Endothelial cell of umbilical vein (primary cell): ENCODE measurements at regions not wholly inside any gene's neighbourhood (a gene's known extent, or its start where the extent isn't known, plus 50 kb on each side); places are given as distances from the start of the nearest gene placed in this dataset.

Source experiments
- BruUV-seq: library from RNA; stranded (reverse); fragments of 400-500 nt; replicated peaks from 2 replicates; lab custom pipeline; 2021; lab: Mats Ljungman, UMichigan
- CTCF ChIA-PET: fragments of 300-600, 350-600 bp; sonication (Branson Sonifier 250); formaldehyde crosslinking; loops from one replicate; lab custom pipeline; 2021; ENCODE audit warnings: antibody characterized with exemption, inconsistent platforms; lab: Charles Lee
- POLR2A ChIA-PET: fragments of 300-600, 350-600 bp; sonication (Branson Sonifier 250); formaldehyde crosslinking; loops from one replicate; lab custom pipeline; 2021; ENCODE audit warnings: antibody characterized with exemption, inconsistent platforms; lab: Charles Lee
- DNase-seq: peaks from one replicate; pipeline ENCODE4 v3.0.0-alpha.2; 2011; ENCODE audit warnings: low read depth, low spot score
- FAIRE-seq: peaks from 2 replicates; lab custom pipeline; 2011; peaks lifted over from hg19 to GRCh38; lab: Jason Lieb, UNC
- H2AFZ ChIP-seq: 2 replicates; pipeline ENCODE4 v1.6.0; 2012; ENCODE audit warnings: low read depth, low read length, control low read depth, inconsistent platforms
- H3K27ac ChIP-seq: 2 replicates; pipeline ENCODE4 v1.5.1; 2011; ENCODE audit warnings: low read depth, mild to moderate bottlenecking, control low read depth, low read length, moderate library complexity; ENCODE audit not compliant: insufficient read depth
- H3K27me3 ChIP-seq, 2 experiments: 2 replicates each; pipeline versions ENCODE4 v1.6.0 to v1.6.1; 2011; ENCODE audit warnings: low read length in 2 of 2, mixed read lengths in 1 of 2; ENCODE audit not compliant: control insufficient read depth in 2 of 2, insufficient read depth in 2 of 2
- H3K36me3 ChIP-seq, 2 experiments: 2 replicates in 1 of 2; 3 replicates in 1 of 2; pipeline ENCODE4 v1.5.1; 2011; ENCODE audit warnings: low read length in 2 of 2, mild to moderate bottlenecking in 1 of 2, moderate library complexity in 1 of 2; ENCODE audit not compliant: control insufficient read depth in 2 of 2, insufficient read depth in 2 of 2; ENCODE audit errors: extremely low read depth in 1 of 2
- H3K4me1 ChIP-seq: 3 replicates; pipeline ENCODE4 v1.5.1; 2011; ENCODE audit warnings: mild to moderate bottlenecking, low read length; ENCODE audit not compliant: control insufficient read depth, insufficient read depth; ENCODE audit errors: extremely low read depth
- H3K4me2 ChIP-seq: 2 replicates; pipeline ENCODE4 v1.6.1; 2011; ENCODE audit warnings: low read length, control low read depth, mixed read lengths; ENCODE audit not compliant: insufficient read depth
- H3K4me3 ChIP-seq, 3 experiments: fragments of 200-600 bp in 1 of 3; sonication (generic), shearing (Covaris generic) in 1 of 3; replicated peaks in 1 of 3; 2 replicates each; pipeline ENCODE4 v1.5.1; 2011 to 2016; ENCODE audit warnings: control low read depth in 3 of 3, low read length in 3 of 3, mild to moderate bottlenecking in 2 of 3, inconsistent platforms in 1 of 3, low read depth in 1 of 3, moderate library complexity in 1 of 3; ENCODE audit not compliant: insufficient read depth in 1 of 3
- H3K79me2 ChIP-seq: 2 replicates; pipeline ENCODE4 v1.6.0; 2012; ENCODE audit warnings: low read length, inconsistent platforms; ENCODE audit not compliant: control insufficient read depth, insufficient read depth
- H3K9ac ChIP-seq: replicated peaks from 2 replicates; pipeline ENCODE3; 2011; ENCODE audit warnings: low read length, control low read depth; ENCODE audit not compliant: insufficient read depth; ENCODE audit errors: extremely low read depth
- H3K9me1 ChIP-seq: replicated peaks from 3 replicates; pipeline ENCODE4 v1.6.0; 2011; ENCODE audit warnings: mild to moderate bottlenecking, low read length; ENCODE audit not compliant: control insufficient read depth, insufficient read depth; ENCODE audit errors: extremely low read depth
- H3K9me3 ChIP-seq: replicated peaks from 2 replicates; pipeline ENCODE4 v1.5.1; 2012; ENCODE audit warnings: low read length, inconsistent platforms; ENCODE audit not compliant: control insufficient read depth, insufficient read depth
- H4K20me1 ChIP-seq: replicated peaks from 2 replicates; pipeline ENCODE3; 2011; ENCODE audit warnings: mild to moderate bottlenecking, low read length; ENCODE audit not compliant: control insufficient read depth, insufficient read depth; ENCODE audit errors: extremely low read depth
- EZH2 ChIP-seq: IDR thresholded peaks from 2 replicates; pipeline ENCODE4 v1.6.1; 2012; ENCODE audit warnings: borderline replicate concordance, low read depth, mild to moderate bottlenecking, moderate library complexity, low read length, inconsistent platforms; ENCODE audit not compliant: severe bottlenecking
- MYC ChIP-seq: IDR thresholded peaks from one replicate; pipeline ENCODE4 v1.6.1; 2011; ENCODE audit warnings: mild to moderate bottlenecking, low read depth, low read length
- dilution Hi-C: fragments of 300-500 bp; cut with MboI; formaldehyde crosslinking; loops from one replicate; pipeline ENCODE4 v1.15.0; 2019; ENCODE audit warnings: low sequenced_read_pairs; ENCODE audit not compliant: extremely low pct_ligation_motif_present
- intact Hi-C: fragments of 100-400 bp; cut with micrococcal nuclease; formaldehyde crosslinking; loops from one replicate; pipeline ENCODE4 v1.10.0; 2022
- TF ChIP-seq, protein P1 (sequence below), 2 donors: IDR thresholded peaks; 1 replicate in 1 of 2; 2 replicates in 1 of 2; pipeline ENCODE4 v1.5.1; 2011; ENCODE audit warnings: low read length in 2 of 2, mild to moderate bottlenecking in 2 of 2, moderate library complexity in 2 of 2, control low read depth in 1 of 2, inconsistent platforms in 1 of 2, low read depth in 1 of 2; ENCODE audit not compliant: insufficient read depth in 1 of 2; ENCODE audit errors: extremely low read depth in 1 of 2

DNA sequence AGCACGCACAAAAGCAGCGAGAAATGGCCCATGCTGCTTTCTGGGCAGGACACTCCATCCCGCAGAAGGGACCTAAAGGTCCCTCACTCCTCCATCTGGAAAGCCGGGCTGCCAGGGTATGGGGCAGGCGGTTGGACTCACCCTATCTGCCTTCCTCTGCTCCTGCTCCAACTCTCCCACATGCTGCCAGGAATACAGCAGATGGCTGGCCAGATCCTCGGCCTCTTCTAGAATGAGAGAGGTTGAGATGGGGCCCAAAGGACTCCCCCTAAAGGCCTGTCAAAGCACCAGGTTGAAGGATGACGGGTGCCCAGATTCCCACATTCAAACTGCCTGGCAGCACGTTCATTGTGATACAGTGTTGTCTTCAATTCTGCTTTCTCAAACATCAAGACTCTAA lies 85.1 kb upstream of the C2CD4B start:
- no peak overlapping the region for H3K27ac ChIP-seq
- no peaks in the 10 kb centered on the region for H3K4me1 ChIP-seq
- no peak overlapping the region for H3K9ac ChIP-seq
- H3K4me2 ChIP-seq = no peak overlapping the region
- POLR2A ChIA-PET = no interaction called here
- peaks cover 0 to 3% of the 10 kb centered on the region in 2 experiments for H3K27me3 ChIP-seq
- no TSS peak for BruUV-seq
- no peaks in the 10 kb centered on the region for H3K9me3 ChIP-seq
- CTCF ChIA-PET = no interaction called here
- H2AFZ ChIP-seq = no peak overlapping the region
- dilution Hi-C loops = no loop called here
- FAIRE-seq (no peak), DNase-seq (no peak)
- intact Hi-C loops = no loop called here
- no peaks in the 10 kb centered on the region for H3K36me3 ChIP-seq
- no peak overlapping the region for H3K4me3 ChIP-seq
- H3K79me2 ChIP-seq = no peaks in the 10 kb centered on the region
- H4K20me1 ChIP-seq = no peaks in the 10 kb centered on the region
- H3K9me1 ChIP-seq = no peaks in the 10 kb centered on the region
- TF ChIP-seq, protein P1, sequence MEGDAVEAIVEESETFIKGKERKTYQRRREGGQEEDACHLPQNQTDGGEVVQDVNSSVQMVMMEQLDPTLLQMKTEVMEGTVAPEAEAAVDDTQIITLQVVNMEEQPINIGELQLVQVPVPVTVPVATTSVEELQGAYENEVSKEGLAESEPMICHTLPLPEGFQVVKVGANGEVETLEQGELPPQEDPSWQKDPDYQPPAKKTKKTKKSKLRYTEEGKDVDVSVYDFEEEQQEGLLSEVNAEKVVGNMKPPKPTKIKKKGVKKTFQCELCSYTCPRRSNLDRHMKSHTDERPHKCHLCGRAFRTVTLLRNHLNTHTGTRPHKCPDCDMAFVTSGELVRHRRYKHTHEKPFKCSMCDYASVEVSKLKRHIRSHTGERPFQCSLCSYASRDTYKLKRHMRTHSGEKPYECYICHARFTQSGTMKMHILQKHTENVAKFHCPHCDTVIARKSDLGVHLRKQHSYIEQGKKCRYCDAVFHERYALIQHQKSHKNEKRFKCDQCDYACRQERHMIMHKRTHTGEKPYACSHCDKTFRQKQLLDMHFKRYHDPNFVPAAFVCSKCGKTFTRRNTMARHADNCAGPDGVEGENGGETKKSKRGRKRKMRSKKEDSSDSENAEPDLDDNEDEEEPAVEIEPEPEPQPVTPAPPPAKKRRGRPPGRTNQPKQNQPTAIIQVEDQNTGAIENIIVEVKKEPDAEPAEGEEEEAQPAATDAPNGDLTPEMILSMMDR (IDR thresholded peaks at IDR 0.05; ENCODE audit: extremely low read depth in 1 of 2, insufficient read depth in 1 of 2, low read depth in 1 of 2, low read length in 2 of 2) = no peak

DNA sequence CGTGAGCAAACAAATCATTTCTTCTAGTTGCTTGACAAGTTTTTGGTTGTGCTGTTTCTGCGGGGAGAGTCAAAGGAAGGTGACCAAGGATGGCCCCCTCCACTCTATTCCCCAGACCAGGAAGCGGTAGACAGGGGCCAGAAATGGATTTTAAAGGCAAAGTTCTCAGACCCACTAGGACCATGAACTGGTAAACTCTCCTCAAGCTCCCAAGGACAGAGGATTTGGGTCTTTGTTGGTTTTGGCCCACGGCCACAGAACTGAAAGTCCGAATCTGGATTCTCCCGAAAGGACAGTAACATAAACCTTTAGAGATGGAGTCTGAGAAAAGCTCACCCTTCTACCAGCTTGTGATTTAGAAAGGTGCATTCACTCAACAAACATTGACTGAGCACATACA lies 85.9 kb upstream of the C2CD4B start:
- no peaks in the 10 kb centered on the region for H3K4me1 ChIP-seq
- POLR2A ChIA-PET = no interaction called here
- no peak overlapping the region for H2AFZ ChIP-seq
- dilution Hi-C loops (no loop called here), intact Hi-C loops (no loop called here)
- no peak overlapping the region for H3K27ac ChIP-seq
- no peaks in the 10 kb centered on the region for H3K9me1 ChIP-seq
- TF ChIP-seq MYC (no peak), EZH2 (no peak)
- H3K36me3 ChIP-seq = no peaks in the 10 kb centered on the region
- H3K79me2 ChIP-seq = no peaks in the 10 kb centered on the region
- DNase-seq = no peak
- H3K4me3 ChIP-seq = no peak overlapping the region
- no peak for FAIRE-seq
- no peak overlapping the region for H3K9ac ChIP-seq
- no TSS peak for BruUV-seq
- CTCF ChIA-PET = no interaction called here
- H3K27me3 ChIP-seq = peaks cover 0 to 5% of the 10 kb centered on the region in 2 experiments
- no peaks in the 10 kb centered on the region for H4K20me1 ChIP-seq
- no peaks in the 10 kb centered on the region for H3K9me3 ChIP-seq
- no peak overlapping the region for H3K4me2 ChIP-seq
